Activated CD4-positive, alpha-beta T cell treated with anti-CD3 and anti-CD28 coated beads, Interleukin-2, amount 50 U/mL, for 1 hour (primary cell): ENCODE measurements at regions not wholly inside any gene's neighbourhood (a gene's known extent, or its start where the extent isn't known, plus 50 kb on each side); places are given as distances from the start of the nearest gene placed in this dataset.
A peak's percentile ranks its signal among the peaks of the same experiment; 100 is the strongest.
"Not testable (repeated sequence)": the region's sequence is repeated elsewhere in the genome, so short reads cannot be mapped to it uniquely, and the experiment has no call there.

ENCODE experiments used
- DNase-seq: peaks from one replicate; pipeline ENCODE4 v3.0.0-alpha.2; 2020

- not testable (repeated sequence) for DNase-seq
Observed at GRCh38 chr1:120941066-120941465, 51.5 kb downstream of the PPIAL4A start.

- DNase-seq: not testable (repeated sequence)
Observed at GRCh38 chr1:120941836-120942217, 52.3 kb downstream of the PPIAL4A start.

GRCh38 chr1:120942218-120942944 is 52.8 kb downstream of the PPIAL4A start:
- peak; percentile 80 for DNase-seq

GRCh38 chr1:120942945-120943319 is 53.4 kb downstream of the PPIAL4A start:
- not testable (repeated sequence) for DNase-seq

- DNase-seq: not testable (repeated sequence)
Observed at GRCh38 chr1:120944691-120945090, 55.1 kb downstream of the PPIAL4A start.

GRCh38 chr1:120945122-120945521 is 55.6 kb downstream of the PPIAL4A start:
- DNase-seq: not testable (repeated sequence)

GRCh38 chr1:120947114-120947513 is 57.5 kb downstream of the PPIAL4A start:
- DNase-seq: not testable (repeated sequence)

GRCh38 chr1:120949724-120950123 is 60.2 kb downstream of the PPIAL4A start:
- not testable (repeated sequence) for DNase-seq

GRCh38 chr1:120950633-120951032 is 61.1 kb downstream of the PPIAL4A start:
- not testable (repeated sequence) for DNase-seq

GRCh38 chr1:120951100-120951499 is 61.5 kb downstream of the PPIAL4A start:
- not testable (repeated sequence) for DNase-seq

GRCh38 chr1:120952207-120952870 is 62.8 kb downstream of the PPIAL4A start:
- not testable (repeated sequence) for DNase-seq

GRCh38 chr1:120952871-120953265 is 63.3 kb downstream of the PPIAL4A start:
- DNase-seq: not testable (repeated sequence)

- DNase-seq: no peak
Observed at GRCh38 chr1:120954736-120955135, 65.2 kb downstream of the PPIAL4A start.

- not testable (repeated sequence) for DNase-seq
Observed at GRCh38 chr1:120955961-120956360, 66.4 kb downstream of the PPIAL4A start.

GRCh38 chr1:120966018-120966417 is 76.4 kb downstream of the PPIAL4A start:
- not testable (repeated sequence) for DNase-seq

GRCh38 chr1:120972863-120973262 is 83.3 kb downstream of the PPIAL4A start:
- DNase-seq: not testable (repeated sequence)

GRCh38 chr1:120973836-120974235 is 84.3 kb downstream of the PPIAL4A start:
- DNase-seq: not testable (repeated sequence)

GRCh38 chr1:120977279-120977678 is 87.7 kb downstream of the PPIAL4A start:
- DNase-seq: not testable (repeated sequence)

- not testable (repeated sequence) for DNase-seq
Observed at GRCh38 chr1:120981489-120982094, 92.0 kb downstream of the PPIAL4A start.

GRCh38 chr1:120994614-120995013 is 105.0 kb downstream of the PPIAL4A start:
- DNase-seq: not testable (repeated sequence)

GRCh38 chr1:120995025-120995424 is 105.5 kb downstream of the PPIAL4A start:
- not testable (repeated sequence) for DNase-seq

GRCh38 chr1:121001090-121001726 is 111.6 kb downstream of the PPIAL4A start:
- not testable (repeated sequence) for DNase-seq

- DNase-seq: not testable (repeated sequence)
Observed at GRCh38 chr1:121003230-121003629, 113.7 kb downstream of the PPIAL4A start.
